ENCODE measurements at regions not wholly inside any gene's neighbourhood (a gene's known extent, or its start where the extent isn't known, plus 50 kb on each side); places are given as distances from the start of the nearest gene placed in this dataset.
A peak's percentile ranks its signal among the peaks of the same experiment; 100 is the strongest.

DNA sequence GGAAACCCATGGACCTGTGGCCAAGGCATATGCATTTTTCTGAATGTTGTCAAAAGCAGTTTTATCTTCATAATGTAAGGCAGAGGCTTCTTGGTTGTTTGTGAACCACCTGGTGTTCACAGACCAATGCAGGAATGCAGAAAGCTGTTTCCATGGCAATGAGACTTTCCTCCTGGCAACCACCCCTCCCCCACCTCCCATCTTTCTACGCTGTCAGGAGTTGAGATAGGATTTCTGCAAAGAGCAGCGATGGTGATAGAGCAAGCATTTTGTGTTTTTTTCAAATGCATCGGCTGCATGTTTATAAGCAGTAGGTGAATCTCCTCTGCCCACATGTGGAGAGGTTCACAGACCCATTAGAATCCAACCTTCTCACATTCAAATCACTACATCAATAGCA lies 114.1 kb upstream of the SMLR1 start:
- Histone ChIP-seq H3K4me3 (ENCODE audit: low read length) (peak overlapping the region; percentile 53), H3K9ac (ENCODE audit: low read length) (peak overlapping the region; percentile 65), H3K27ac (ENCODE audit: low read length) (peak overlapping the region; percentile 98), H3K36me3 (ENCODE audit: insufficient read depth, low read length) (no peaks in the 10 kb centered on the region), H2AFZ (ENCODE audit: low read depth, low read length) (peak overlapping the region; percentile 58), H4K20me1 (ENCODE audit: insufficient read depth) (no peaks in the 10 kb centered on the region), H3K79me2 (replicated peaks; ENCODE audit: insufficient read depth, low read length) (no peaks in the 10 kb centered on the region), H3K9me2 (ENCODE audit: insufficient read depth, low read length) (no peaks in the 10 kb centered on the region), H3K27me3 (ENCODE audit: insufficient read depth, low read depth, low read length) (no peaks in the 10 kb centered on the region), H3K4me2 (ENCODE audit: low read length) (peak overlapping the region; percentile 89), H3F3A (ENCODE audit: insufficient read depth, low read length, poor library complexity, severe bottlenecking) (peaks cover 7% of the 10 kb centered on the region), H3K9me3 (ENCODE audit: low read length) (no peaks in the 10 kb centered on the region)
- TF ChIP-seq, protein P1, sequence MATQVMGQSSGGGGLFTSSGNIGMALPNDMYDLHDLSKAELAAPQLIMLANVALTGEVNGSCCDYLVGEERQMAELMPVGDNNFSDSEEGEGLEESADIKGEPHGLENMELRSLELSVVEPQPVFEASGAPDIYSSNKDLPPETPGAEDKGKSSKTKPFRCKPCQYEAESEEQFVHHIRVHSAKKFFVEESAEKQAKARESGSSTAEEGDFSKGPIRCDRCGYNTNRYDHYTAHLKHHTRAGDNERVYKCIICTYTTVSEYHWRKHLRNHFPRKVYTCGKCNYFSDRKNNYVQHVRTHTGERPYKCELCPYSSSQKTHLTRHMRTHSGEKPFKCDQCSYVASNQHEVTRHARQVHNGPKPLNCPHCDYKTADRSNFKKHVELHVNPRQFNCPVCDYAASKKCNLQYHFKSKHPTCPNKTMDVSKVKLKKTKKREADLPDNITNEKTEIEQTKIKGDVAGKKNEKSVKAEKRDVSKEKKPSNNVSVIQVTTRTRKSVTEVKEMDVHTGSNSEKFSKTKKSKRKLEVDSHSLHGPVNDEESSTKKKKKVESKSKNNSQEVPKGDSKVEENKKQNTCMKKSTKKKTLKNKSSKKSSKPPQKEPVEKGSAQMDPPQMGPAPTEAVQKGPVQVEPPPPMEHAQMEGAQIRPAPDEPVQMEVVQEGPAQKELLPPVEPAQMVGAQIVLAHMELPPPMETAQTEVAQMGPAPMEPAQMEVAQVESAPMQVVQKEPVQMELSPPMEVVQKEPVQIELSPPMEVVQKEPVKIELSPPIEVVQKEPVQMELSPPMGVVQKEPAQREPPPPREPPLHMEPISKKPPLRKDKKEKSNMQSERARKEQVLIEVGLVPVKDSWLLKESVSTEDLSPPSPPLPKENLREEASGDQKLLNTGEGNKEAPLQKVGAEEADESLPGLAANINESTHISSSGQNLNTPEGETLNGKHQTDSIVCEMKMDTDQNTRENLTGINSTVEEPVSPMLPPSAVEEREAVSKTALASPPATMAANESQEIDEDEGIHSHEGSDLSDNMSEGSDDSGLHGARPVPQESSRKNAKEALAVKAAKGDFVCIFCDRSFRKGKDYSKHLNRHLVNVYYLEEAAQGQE (IDR thresholded peaks at IDR 0.05; ENCODE audit: borderline replicate concordance): peak; percentile 94
- TF ChIP-seq SMC3 (conservative IDR thresholded peaks at IDR 0.05; ENCODE audit: poor library complexity) (peak; percentile 81), POLR2AphosphoS5 (IDR thresholded peaks at IDR 0.05) (peak; percentile 78), MXI1 (conservative IDR thresholded peaks at IDR 0.05; ENCODE audit: poor library complexity, severe bottlenecking) (peak; percentile 67), EP300 (conservative IDR thresholded peaks at IDR 0.05; ENCODE audit: poor library complexity, severe bottlenecking) (peak; percentile 97), EZH2 (IDR thresholded peaks at IDR 0.05; ENCODE audit: borderline replicate concordance, insufficient read depth, low read length, poor library complexity, severe bottlenecking) (no peak), RAD21 (conservative IDR thresholded peaks at IDR 0.05) (peak; percentile 81), TAF1 (IDR thresholded peaks at IDR 0.05; ENCODE audit: low read depth) (no peak)
- TF ChIP-seq, protein P2, sequence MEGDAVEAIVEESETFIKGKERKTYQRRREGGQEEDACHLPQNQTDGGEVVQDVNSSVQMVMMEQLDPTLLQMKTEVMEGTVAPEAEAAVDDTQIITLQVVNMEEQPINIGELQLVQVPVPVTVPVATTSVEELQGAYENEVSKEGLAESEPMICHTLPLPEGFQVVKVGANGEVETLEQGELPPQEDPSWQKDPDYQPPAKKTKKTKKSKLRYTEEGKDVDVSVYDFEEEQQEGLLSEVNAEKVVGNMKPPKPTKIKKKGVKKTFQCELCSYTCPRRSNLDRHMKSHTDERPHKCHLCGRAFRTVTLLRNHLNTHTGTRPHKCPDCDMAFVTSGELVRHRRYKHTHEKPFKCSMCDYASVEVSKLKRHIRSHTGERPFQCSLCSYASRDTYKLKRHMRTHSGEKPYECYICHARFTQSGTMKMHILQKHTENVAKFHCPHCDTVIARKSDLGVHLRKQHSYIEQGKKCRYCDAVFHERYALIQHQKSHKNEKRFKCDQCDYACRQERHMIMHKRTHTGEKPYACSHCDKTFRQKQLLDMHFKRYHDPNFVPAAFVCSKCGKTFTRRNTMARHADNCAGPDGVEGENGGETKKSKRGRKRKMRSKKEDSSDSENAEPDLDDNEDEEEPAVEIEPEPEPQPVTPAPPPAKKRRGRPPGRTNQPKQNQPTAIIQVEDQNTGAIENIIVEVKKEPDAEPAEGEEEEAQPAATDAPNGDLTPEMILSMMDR (IDR thresholded peaks at IDR 0.05; ENCODE audit: poor library complexity, severe bottlenecking): peak; percentile 54

GRCh38 chr6:130715058-130715457 lies 112.1 kb upstream of the SMLR1 start:
- no peaks in the 10 kb centered on the region for H3K9me2 ChIP-seq (ENCODE audit: insufficient read depth, low read length)
- TF ChIP-seq EP300 (conservative IDR thresholded peaks at IDR 0.05; ENCODE audit: poor library complexity, severe bottlenecking) (no peak), POLR2AphosphoS5 (IDR thresholded peaks at IDR 0.05) (no peak), RAD21 (conservative IDR thresholded peaks at IDR 0.05) (no peak), SMC3 (conservative IDR thresholded peaks at IDR 0.05; ENCODE audit: poor library complexity) (no peak), TAF1 (IDR thresholded peaks at IDR 0.05; ENCODE audit: low read depth) (no peak), MXI1 (conservative IDR thresholded peaks at IDR 0.05; ENCODE audit: poor library complexity, severe bottlenecking) (no peak), EZH2 (IDR thresholded peaks at IDR 0.05; ENCODE audit: borderline replicate concordance, insufficient read depth, low read length, poor library complexity, severe bottlenecking) (no peak)
- TF ChIP-seq, protein P1 (IDR thresholded peaks at IDR 0.05; ENCODE audit: borderline replicate concordance): no peak
- TF ChIP-seq, protein P2 (IDR thresholded peaks at IDR 0.05; ENCODE audit: poor library complexity, severe bottlenecking): no peak
- H3K36me3 ChIP-seq (ENCODE audit: insufficient read depth, low read length): no peaks in the 10 kb centered on the region
- peaks cover 7% of the 10 kb centered on the region for H3F3A ChIP-seq (ENCODE audit: insufficient read depth, low read length, poor library complexity, severe bottlenecking)
- H3K9me3 ChIP-seq (ENCODE audit: low read length): no peaks in the 10 kb centered on the region
- peak overlapping the region; percentile 98 for H3K27ac ChIP-seq (ENCODE audit: low read length)
- peak overlapping the region; percentile 3 for H2AFZ ChIP-seq (ENCODE audit: low read depth, low read length)
- H3K4me2 ChIP-seq (ENCODE audit: low read length): no peak overlapping the region
- no peaks in the 10 kb centered on the region for H3K27me3 ChIP-seq (ENCODE audit: insufficient read depth, low read depth, low read length)
- no peak overlapping the region for H3K4me3 ChIP-seq (ENCODE audit: low read length)
- H3K79me2 ChIP-seq (replicated peaks; ENCODE audit: insufficient read depth, low read length): no peaks in the 10 kb centered on the region
- no peak overlapping the region for H3K9ac ChIP-seq (ENCODE audit: low read length)
- no peaks in the 10 kb centered on the region for H4K20me1 ChIP-seq (ENCODE audit: insufficient read depth)

Data from neural cell (in vitro differentiated cells).